Left ventricle myocardium inferior (tissue), 1 donor: ENCODE measurements at regions not wholly inside any gene's neighbourhood (a gene's known extent, or its start where the extent isn't known, plus 50 kb on each side); places are given as distances from the start of the nearest gene placed in this dataset.

Experiments used
- DNase-seq: peaks from one replicate; pipeline ENCODE4 v3.0.0-alpha.2; 2020
- H3K27ac ChIP-seq: fragments of 200-600 bp; replicated peaks from 2 replicates; pipeline ENCODE4 v1.8.0; 2021
- H3K27me3 ChIP-seq: fragments of 200-600 bp; 2 replicates; pipeline ENCODE4 v1.8.0; 2021; ENCODE audit warnings: low read depth
- H3K36me3 ChIP-seq: fragments of 200-600 bp; 2 replicates; pipeline ENCODE4 v1.8.0; 2021
- H3K4me1 ChIP-seq: fragments of 200-600 bp; 2 replicates; pipeline ENCODE4 v1.8.0; 2021
- H3K4me3 ChIP-seq: fragments of 200-600 bp; 2 replicates; pipeline ENCODE4 v1.8.0; 2021; ENCODE audit warnings: mild to moderate bottlenecking, moderate library complexity
- H3K9me3 ChIP-seq: fragments of 200-600 bp; replicated peaks from 2 replicates; pipeline ENCODE4 v1.8.0; 2021
- intact Hi-C: fragments of 100-400 bp; cut with micrococcal nuclease; formaldehyde crosslinking; loops from one replicate; pipeline ENCODE4 v1.11.0; 2022
- TF ChIP-seq, protein P1 (sequence below): fragments of 200-600 bp; IDR thresholded peaks from 2 replicates; pipeline ENCODE4 v1.8.0; 2021; ENCODE audit warnings: antibody characterized with exemption, mild to moderate bottlenecking, borderline replicate concordance
- donor health status: DM: no; HTN: yes; CAD: no; lungs with severe emphysema.

DNA sequence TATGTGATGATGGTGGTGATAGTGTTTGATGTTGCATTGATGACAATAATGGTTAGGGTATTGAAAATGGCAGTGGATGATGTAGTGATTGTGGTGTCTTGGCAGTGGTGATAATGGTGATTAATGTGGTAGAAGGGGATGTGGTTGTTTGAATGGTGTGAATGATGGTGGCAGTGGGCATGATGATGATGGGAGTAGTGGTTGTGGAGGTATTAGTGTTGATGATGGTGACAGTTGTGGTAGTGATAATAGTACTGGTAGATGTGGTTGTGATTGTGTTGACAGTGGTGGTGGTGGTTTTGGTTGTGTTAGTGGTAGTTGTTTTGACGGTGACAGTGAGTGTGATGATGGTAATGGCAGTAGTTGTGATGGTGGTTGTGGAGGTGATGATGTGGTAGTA is 1049.0 kb downstream of the VRK1 start:
- TF ChIP-seq, protein P1, sequence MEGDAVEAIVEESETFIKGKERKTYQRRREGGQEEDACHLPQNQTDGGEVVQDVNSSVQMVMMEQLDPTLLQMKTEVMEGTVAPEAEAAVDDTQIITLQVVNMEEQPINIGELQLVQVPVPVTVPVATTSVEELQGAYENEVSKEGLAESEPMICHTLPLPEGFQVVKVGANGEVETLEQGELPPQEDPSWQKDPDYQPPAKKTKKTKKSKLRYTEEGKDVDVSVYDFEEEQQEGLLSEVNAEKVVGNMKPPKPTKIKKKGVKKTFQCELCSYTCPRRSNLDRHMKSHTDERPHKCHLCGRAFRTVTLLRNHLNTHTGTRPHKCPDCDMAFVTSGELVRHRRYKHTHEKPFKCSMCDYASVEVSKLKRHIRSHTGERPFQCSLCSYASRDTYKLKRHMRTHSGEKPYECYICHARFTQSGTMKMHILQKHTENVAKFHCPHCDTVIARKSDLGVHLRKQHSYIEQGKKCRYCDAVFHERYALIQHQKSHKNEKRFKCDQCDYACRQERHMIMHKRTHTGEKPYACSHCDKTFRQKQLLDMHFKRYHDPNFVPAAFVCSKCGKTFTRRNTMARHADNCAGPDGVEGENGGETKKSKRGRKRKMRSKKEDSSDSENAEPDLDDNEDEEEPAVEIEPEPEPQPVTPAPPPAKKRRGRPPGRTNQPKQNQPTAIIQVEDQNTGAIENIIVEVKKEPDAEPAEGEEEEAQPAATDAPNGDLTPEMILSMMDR, result no peak
- Histone ChIP-seq H3K4me1 (no peaks in the 10 kb centered on the region), H3K36me3 (no peaks in the 10 kb centered on the region), H3K4me3 (no peak overlapping the region), H3K9me3 (no peaks in the 10 kb centered on the region), H3K27me3 (peaks cover 33% of the 10 kb centered on the region), H3K27ac (no peak overlapping the region)
- intact Hi-C loops, result no loop called here
- DNase-seq, result no peak

DNA sequence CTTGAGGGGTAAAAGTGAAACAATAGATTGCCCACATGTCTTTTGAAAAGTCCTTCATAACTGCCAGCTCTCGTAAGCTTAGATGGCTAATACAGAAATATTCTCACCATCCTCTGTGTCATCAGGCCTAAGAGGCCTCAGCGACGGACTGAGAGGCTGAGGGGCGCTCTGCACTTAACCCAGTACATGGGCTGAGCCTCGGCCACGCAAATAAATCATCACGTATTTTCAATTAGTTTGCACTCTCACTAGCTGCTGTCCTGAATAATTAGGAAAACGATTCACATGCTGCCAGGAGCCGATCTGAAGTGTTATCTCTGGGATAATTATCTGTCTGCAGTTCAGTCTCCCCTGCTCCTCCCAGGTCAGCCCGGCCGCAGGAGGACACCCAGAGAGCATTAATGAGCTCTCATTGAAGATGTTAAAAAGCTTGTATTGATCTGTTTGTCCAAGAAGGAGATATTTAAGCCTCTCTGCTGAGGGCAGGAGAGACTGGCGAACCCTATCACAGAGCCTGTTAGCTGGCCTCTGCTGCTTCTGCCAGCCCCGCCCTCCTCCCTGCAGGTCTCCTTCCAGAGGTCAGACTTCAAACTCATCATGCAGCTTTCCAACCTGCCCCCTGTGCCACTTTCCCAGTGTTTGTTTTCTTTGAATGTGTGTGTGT is 1051.3 kb downstream of the VRK1 start:
- DNase-seq, result no peak
- Histone ChIP-seq H3K4me1 (no peaks in the 10 kb centered on the region), H3K36me3 (no peaks in the 10 kb centered on the region), H3K4me3 (no peak overlapping the region), H3K27me3 (peaks cover 35% of the 10 kb centered on the region), H3K27ac (no peak overlapping the region), H3K9me3 (no peaks in the 10 kb centered on the region)
- intact Hi-C loops, result no loop called here
- TF ChIP-seq, protein P1, result no peak

DNA sequence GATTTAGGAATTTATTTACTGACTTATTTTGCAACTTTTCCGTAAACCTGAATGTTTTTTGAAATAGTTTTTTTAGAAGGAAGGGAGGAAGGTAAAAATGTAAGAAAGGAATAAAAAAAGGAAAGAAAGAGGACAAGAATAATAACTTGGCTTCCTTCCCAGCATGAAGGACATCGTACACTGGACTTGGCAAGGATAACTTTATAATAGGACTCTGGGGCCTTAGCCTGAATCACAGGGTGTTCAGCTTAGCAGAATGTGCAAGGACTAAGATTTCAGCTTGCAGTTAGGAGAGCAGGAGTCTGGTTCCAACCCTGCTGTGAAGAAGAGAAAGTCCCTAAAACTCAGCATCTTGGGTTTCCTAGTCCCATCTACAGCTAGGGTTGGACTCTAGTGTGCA is 1053.3 kb downstream of the VRK1 start:
- Histone ChIP-seq H3K36me3 (no peaks in the 10 kb centered on the region), H3K27ac (no peak overlapping the region), H3K9me3 (no peaks in the 10 kb centered on the region), H3K27me3 (peaks cover 44% of the 10 kb centered on the region), H3K4me1 (no peaks in the 10 kb centered on the region), H3K4me3 (no peak overlapping the region)
- TF ChIP-seq, protein P1, result no peak
- DNase-seq, result no peak
- intact Hi-C loops, result no loop called here

DNA sequence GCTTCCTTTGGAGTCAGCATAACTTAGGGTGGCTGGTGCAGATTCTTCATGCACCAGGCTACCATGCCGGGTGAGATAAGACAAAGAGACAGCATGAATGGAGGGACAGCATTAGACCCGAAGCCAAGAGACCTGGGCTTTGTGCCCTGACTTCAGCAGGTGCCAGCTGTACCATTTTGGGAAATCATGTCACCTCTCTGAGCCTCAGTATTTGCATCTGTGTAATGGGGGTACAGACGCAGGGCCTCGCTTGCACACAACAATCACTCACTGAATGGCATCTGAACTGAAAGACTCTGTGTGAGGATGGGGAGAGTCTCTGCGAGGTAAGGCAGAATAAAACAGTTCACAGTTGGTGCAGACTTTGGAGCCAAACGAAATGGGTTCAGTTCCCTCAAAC is 1053.7 kb downstream of the VRK1 start:
- Histone ChIP-seq H3K36me3 (no peaks in the 10 kb centered on the region), H3K4me1 (no peaks in the 10 kb centered on the region), H3K27me3 (peaks cover 48% of the 10 kb centered on the region), H3K9me3 (no peaks in the 10 kb centered on the region), H3K4me3 (no peak overlapping the region), H3K27ac (no peak overlapping the region)
- intact Hi-C loops, result no loop called here
- no peak for DNase-seq
- TF ChIP-seq, protein P1, result no peak

DNA sequence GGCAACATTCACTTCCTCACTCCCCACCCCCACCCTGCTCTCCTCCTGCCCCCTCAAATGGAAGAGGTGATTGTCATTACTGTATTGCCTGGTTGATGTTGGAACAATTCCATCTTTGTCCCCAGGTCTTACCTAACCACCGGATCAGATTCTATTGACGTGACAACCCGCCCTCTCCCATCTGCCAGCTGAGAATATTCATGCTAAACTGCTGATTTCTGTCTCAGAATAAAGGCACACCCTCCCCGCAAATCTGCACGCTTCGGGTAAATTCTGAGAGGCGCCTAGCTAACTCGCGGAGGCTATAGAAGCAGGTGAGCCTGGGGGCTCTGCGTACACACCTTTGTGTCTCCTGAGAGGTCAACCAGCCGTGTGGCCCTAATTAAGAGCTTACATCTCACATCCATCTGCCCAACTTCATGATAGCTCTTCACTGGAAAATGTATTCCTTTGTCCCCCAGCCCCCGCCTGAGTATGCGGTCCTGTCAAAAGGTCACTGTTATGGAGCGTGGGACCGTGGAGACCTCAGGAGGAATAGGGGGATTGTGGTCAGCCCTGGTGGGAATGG is 1054.3 kb downstream of the VRK1 start:
- Histone ChIP-seq H3K4me3 (no peak overlapping the region), H3K27ac (no peak overlapping the region), H3K36me3 (no peaks in the 10 kb centered on the region), H3K9me3 (no peaks in the 10 kb centered on the region), H3K4me1 (no peaks in the 10 kb centered on the region), H3K27me3 (peaks cover 55% of the 10 kb centered on the region)
- no peak for DNase-seq
- TF ChIP-seq, protein P1, result no peak
- intact Hi-C loops, result no loop called here
